Left ventricle myocardium superior (tissue), 1 donor: ENCODE measurements at regions not wholly inside any gene's neighbourhood (a gene's known extent, or its start where the extent isn't known, plus 50 kb on each side); places are given as distances from the start of the nearest gene placed in this dataset.
"Not testable (repeated sequence)": the region's sequence is repeated elsewhere in the genome, so short reads cannot be mapped to it uniquely, and the experiment has no call there.

ENCODE experiments used
- ATAC-seq: fragments of 200-7000 bp; cut with Tn5 transposase; one replicate; pipeline ENCODE4 v1.9.1; 2020; ENCODE audit warnings: mild to moderate bottlenecking, moderate library complexity
- DNase-seq: peaks from one replicate; pipeline ENCODE4 v3.0.0-alpha.2; 2020
- intact Hi-C: fragments of 100-400 bp; cut with micrococcal nuclease; formaldehyde crosslinking; loops from one replicate; pipeline ENCODE4 v1.11.0; 2022
- donor health status: DM: no; HTN: yes; CAD: no; lungs with severe emphysema.

DNA sequence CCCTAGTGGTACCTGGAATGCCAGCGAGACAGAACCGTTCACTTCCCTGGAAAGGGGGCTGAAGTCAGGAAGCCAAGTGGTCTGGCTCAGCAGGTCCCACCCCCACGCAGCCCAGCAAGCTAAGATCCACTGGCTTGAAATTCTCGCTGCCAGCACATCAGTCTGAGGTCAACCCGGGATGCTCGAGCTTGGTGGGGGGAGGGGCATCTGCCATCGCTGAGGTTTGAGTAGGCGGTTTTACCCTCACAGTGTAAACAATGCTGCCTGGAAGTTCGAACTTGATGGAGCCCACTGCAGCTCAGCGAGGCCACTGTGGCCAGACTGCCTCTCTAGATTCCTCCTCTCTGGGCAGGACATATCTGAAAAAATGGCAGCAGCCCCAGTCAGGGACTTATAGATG, 464.7 kb upstream of the TOM1L1 start:
- ATAC-seq (no peak), DNase-seq (no peak)
- intact Hi-C loops: no loop called here

DNA sequence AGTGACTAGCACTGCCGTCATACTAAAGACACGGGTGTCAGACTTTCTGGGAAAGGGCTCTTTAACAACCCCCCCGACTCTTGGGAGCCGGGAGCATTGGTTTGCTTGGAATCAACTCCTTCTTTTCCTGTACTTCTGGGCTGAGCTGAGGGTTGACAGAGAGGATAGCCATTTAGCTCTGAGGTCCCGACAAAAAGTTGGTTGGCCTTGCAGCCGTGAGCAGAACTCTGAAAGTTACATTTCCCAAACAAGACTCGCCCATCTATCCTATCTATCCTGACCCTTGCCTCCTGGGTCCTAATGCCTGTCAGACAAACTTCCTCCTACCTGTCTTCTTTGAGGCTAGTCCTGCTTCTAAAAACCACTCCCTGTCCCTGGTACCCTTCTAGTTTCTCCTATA, 460.8 kb upstream of the TOM1L1 start:
- ATAC-seq (no peak), DNase-seq (no peak)
- intact Hi-C loops: no loop called here

DNA sequence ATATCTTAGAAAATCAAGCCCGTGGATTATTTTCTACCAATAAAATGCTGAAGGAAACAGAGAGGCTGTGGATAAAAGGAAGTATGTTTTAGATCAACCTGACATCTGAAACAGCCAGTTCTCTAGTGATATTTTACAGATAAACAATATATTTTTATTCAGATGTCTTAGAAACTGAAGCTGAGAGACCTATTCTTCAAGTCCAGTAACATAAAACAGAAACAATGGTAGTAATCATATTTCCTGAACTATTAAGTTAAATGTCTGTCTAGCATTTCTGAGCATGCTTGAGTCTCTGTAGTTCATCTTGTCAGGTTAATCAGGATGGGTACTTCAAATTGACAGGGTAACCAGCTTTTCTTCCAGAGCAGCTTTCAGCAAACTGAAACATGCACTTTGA, 449.6 kb upstream of the TOM1L1 start:
- intact Hi-C loops: no loop called here
- ATAC-seq: no peak
- no peak for DNase-seq

DNA sequence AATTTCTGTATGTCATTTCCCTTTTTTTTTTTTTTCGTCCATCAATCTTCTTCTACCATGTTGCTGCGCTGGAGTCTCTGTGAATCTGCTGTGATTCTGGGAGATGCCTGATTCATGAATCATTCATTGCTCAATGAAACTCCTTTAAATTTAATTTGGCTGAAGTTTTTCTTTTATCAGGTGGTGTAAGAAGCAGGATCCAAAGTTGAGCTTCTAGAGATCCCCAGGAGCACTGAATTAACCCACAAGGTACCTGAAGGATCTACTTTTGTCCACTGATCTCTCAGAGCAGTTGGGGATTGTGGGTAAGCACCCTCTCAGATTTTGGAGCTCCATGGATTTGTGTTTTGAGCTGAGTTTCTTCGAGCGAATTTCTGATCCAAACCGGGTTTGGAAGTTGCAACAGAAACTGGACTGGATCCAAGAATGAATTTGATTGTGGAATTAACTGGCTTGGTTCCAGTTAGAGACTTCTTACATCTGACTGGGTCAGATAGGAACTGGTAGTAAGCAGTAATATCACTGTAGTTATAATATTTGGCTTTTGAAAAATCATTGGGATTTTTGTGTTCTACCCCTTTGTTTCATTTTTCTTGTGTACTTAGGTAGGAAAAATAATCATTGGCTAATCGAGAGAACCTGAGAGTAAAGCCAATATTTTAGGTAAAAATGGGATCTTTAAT, 447.8 kb upstream of the TOM1L1 start:
- intact Hi-C loops: no loop called here
- DNase-seq: no peak
- ATAC-seq: peak; percentile 33

DNA sequence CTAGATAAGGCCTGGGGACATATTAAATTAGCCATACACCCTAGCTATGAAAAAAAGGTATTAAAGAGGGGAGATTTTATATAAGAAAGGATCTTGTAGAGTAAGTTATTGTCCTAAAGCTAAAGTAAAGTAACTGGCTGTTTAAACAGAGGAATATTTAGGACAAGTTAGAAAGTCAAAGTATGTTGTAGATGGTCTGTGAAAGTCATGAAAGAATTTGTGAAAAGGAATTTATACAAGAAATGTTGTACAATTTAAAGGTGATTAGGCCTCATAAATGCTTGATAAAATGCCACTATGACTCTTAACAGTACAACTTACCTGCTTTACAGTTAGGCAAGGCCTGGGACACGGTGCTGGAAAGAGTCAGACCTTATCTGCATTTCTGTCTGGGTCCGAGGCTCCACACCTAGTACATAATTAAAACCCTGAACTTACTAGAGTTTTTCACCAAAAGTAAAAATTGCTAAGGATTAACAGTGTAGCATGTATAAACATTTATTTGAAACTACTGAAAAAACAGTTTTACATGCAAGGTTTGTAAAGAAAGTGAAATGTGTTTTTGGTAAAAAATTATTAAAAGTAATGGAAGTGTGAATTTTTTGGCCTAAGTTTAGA, 445.3 kb upstream of the TOM1L1 start:
- ATAC-seq (no peak), DNase-seq (no peak)
- intact Hi-C loops: no loop called here

DNA sequence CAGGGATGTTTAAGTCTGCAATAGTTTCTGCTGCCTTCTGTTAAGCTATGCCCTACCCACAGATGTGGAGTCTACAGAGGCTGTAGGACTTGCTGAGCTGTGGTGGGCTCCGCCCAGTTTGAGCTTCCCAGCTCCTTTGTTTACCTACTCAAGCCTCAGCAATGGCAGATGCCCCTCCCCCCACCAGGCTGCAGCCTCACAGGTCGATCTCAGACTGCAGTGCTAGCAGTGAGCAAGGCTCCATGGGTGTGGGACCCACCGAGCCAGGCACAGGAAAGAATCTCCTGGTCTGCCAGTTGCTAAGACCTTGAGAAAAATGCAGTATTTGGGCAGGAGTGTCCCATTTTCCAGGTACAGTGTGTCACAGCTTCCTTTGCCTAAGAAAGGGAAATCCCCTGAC, 435.2 kb upstream of the TOM1L1 start:
- intact Hi-C loops, DNase-seq, ATAC-seq: not testable (repeated sequence)

DNA sequence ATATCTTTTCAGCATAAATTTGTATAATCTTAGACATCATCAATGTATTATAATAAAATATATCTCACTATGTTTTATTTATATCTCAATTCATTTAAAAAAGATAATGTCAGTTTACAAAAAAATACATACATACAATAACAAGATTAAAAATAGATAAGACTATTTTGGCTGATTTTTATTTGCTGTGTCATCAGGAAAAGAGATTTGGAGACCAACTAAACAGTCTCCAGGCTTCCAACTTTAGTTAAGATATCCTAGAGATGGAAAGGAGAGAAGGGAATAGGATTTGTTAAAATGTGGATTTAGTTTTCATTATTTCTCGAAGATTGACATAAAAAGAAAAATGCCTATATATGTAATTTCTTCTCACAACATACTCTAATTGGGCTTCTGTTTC, 433.8 kb upstream of the TOM1L1 start:
- ATAC-seq: no peak
- intact Hi-C loops: no loop called here
- DNase-seq: no peak

DNA sequence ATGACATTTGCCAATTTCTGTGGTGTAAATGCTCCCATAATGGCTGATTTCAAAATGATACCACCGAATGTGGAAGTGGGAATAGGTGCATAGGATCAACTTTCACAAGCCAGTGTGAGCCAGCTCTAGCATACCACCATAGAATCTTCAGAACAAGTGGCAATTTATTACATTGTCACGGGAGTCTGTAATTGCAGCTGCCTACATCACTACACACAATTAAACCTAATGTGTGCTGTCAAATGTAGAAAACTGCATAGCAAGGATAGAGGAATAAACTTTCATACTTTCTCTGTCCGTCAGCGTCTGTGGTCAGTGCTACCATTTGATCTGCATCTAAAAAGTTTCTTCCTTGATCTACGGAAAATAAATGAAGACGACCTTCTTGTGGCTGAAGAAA, 417.8 kb upstream of the TOM1L1 start:
- intact Hi-C loops: no loop called here
- no peak for DNase-seq
- ATAC-seq: no peak

DNA sequence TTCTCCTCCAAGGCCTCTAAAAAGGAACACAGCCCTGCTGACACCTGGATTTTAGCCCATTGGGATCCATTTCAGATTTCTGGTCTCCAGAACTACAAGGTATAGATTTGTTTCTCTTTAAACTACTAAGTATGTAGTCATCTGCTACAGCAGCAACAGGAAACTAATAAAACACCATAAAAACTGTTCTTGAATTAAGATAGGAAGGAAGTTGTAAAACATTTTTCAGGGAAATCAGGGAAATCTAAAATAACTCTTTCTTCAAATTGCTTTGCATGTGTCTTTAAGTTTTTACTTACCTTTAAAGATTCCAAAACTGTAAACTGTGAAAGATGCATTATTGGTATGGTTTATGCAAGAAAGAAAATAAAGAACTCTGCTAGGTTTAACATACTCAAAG, 407.0 kb upstream of the TOM1L1 start:
- DNase-seq (no peak), ATAC-seq (no peak)
- intact Hi-C loops: no loop called here

DNA sequence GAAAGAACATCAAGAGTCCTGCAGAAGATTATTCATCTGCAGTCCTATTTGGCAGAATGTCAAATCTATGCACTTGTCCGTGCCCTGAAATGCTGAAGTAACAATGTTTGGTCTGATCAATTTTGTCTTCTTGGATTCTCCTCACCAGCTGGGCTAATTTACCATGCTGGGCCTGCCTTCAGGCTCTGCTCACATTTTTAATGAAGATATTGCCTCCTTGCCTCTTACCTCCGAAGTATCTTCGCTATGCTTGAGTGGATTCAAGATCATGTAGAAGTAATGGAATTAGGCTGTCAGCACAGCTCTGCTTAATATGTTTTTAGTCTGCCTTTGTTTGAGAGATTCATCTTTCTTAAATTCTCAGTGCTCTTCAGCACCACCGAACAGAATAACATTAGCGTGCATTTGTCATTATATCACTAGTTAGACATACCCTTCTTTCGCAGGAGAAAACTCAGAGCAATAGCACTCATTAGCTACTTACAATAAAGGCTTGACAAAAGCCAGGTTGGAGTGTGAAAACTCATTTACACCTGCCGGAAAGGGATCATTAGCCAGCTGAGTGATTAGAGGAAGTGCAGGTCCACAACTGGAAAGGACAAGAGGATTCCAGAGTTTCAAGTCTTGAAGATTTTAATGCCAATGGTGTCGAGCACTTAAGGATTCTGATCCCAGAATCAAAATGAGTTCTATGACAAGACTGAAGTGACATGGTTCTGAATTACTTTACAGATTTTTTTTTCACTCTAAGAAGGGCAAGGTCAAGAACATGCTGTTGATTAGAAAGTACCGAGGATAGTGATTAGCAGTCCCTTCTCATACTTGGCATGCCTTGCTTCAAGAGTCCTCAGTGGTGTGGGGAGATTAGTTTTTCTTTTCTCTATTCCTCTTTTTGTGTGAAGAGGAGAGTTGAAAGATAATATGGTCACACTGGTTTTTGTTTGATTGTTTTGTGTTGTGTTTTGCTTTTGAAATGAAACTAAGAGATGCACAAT, 405.6 kb upstream of the TOM1L1 start:
- ATAC-seq (no peak), DNase-seq (no peak)
- intact Hi-C loops: no loop called here

DNA sequence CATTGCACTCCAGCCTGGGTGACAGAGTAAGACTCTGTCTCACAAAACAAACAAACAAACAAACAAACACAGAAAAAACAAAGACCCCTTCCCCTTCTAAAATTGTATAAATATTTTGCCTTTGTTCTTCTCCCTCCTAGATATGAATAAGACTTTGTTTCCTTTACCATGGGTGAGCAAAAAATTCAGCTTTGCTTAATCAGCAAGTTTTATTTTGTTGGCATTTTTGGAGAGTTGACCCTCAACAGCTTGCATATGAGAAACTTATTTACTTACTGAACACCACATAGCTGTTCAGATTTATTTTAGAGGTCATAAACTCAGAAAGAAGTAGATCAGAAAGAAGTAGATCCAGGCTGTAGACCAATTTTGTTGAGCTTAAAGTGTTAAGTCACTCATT, 395.2 kb upstream of the TOM1L1 start:
- DNase-seq: no peak
- no peak for ATAC-seq
- intact Hi-C loops: no loop called here

DNA sequence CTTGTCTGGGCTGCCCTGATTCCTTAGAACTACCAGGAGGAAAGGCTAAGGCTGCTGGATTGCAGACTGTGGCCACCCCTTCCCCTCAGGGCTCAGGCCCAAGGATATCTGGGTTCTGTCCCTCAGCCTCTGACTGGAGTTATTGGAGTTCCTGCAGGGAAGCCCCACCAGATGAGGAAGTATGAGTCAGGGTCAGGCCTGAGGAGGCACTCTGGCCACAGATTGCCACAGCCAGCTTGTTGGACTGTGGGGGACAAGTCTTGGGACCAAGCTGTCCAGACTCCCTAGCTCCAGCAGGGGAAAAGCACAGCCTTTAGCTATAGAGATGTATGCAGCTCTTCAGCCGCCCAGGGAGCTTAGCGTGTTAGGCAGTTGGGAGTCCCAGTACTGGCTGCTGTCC, 381.9 kb upstream of the TOM1L1 start:
- ATAC-seq: no peak
- DNase-seq: no peak
- intact Hi-C loops: no loop called here

DNA sequence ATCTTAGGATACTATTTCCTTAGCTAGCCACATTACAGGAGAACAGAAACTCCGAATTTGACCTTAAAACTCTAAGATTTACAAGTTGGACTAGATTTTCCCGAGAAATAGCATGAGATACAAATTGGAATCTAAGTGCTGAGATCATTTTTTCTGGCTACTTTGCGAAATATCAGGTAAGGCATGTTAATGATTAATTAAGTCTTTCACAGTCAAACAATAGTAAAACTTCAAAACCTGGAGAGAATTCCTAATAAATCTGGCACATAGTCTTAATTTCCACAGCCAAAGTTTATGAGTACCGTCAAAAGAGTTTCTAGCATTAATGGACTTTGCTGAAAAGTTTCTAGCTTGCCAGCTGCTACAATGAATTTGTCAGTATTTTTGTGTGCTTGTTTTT, 379.5 kb upstream of the TOM1L1 start:
- intact Hi-C loops: no loop called here
- ATAC-seq (no peak), DNase-seq (no peak)

DNA sequence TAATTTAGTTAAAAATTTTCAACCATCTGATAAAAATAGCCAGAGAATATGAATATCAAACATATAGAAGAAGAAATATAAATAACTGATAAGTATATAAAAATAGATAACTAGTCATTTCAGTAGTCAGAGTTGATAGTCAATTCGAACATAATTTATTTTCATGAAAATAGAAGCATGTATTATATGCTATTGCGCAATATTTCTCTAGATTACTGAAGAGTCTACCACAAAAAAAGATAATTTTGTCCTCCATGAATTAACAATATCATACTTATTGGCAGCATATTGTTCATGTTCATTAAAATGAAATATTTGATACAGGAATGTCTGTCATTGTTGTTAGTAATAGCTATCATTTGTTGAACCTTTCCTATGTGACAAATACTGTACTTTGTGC, 376.2 kb upstream of the TOM1L1 start:
- DNase-seq: no peak
- intact Hi-C loops: no loop called here
- no peak for ATAC-seq

DNA sequence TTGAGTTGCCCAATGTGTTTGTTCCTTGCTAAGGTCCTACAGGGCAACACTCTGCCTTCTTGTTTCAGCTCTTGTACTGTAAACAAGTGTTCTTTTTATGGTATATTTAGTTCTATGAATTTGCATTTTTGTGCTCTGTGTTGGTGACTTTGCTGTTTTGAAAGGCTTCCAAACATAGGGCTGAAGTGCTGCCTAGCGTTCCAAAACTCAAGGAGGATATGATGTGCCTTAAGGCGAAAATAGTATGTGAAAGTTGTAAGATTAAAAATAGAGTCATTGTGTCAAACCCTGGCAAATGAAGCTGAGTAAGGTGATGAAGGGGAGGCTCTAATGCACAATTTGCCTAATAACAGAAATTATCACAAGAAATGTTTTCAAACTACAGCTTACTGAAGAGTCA, 372.7 kb upstream of the TOM1L1 start:
- intact Hi-C loops: no loop called here
- ATAC-seq: no peak
- no peak for DNase-seq

DNA sequence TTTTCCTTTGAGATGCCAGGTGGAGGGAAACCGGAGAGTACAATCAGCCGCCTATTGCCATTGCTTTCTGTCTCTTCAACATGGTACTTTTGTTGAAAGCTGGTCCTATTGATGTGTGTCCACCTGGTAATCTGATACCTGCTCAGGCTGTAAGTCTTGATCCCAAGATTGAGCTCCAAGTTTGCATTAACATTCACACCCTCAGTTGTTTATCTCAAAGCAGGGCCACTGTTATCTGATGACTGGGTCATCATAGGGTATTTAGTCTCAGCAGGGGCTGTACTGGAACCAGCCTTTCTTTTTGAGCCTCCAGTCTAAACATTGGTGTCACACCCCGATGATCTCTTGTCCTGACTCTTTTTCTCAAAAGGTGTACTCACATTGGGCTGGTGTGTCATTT, 370.3 kb upstream of the TOM1L1 start:
- DNase-seq: no peak
- no peak for ATAC-seq
- intact Hi-C loops: no loop called here

DNA sequence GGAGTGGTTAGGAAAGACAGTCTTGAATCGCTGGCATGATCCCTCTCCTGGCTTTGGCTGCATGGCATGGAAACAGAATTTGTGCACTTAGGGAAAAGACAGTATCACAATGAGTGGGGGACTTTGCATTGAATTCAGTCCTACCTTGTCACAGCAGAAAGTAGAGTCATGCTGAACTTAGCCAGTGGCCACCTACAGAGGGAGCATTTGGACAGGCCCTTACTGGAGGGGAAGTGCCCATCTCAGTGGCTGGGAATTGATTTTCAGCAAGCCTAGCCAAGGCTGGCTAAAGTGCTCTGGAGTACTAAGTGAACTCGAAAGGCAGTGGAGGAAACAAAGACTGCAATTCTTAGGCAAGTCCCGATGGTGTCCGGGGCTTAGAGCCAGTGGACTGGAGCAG, 364.3 kb upstream of the TOM1L1 start:
- intact Hi-C loops: no loop called here

DNA sequence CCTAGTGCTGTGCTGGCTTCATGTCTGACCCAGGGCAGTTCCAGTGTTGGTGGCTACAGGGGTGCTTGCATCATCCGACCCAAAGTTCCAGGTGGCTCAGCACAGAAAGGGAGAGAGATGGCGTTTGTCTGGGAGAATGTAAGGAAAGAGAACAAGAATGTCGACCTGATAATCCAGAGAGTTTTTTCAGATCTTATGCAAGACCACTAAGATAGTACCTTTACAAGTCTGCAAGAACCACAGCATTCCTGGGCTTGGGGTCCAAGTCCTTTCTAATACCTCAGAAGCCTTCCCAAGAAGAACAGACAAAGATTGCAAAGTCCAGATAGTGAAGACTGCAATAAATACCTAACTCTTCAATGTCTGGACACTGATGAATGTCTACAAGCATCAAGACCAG, 363.0 kb upstream of the TOM1L1 start:
- ATAC-seq (no peak), DNase-seq (no peak)
- intact Hi-C loops: no loop called here

More for the DNA sequence above, 364.3 kb upstream of the TOM1L1 start:
- no peak for ATAC-seq
- no peak for DNase-seq

DNA sequence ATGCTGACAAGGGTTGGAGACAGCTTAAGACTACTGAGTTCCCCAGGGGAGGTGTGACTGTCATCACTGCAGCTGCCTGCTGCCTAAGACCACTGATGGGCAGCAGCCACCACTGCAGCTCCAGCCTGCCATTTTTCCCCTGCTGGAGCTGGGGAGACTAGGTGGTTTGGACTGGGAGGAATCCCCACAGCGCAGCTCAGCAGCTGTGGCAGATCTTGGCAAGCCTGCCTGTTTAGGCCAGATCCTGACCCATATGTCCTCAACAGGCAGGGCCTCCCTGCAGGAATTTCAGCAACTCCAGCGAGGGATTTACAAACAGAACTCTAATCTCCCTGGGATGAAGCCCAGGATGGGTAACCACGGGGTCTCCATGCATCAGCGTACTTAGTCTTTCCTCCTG, 356.4 kb upstream of the TOM1L1 start:
- DNase-seq (peak; percentile 30), ATAC-seq (no peak)
- intact Hi-C loops: no loop called here

DNA sequence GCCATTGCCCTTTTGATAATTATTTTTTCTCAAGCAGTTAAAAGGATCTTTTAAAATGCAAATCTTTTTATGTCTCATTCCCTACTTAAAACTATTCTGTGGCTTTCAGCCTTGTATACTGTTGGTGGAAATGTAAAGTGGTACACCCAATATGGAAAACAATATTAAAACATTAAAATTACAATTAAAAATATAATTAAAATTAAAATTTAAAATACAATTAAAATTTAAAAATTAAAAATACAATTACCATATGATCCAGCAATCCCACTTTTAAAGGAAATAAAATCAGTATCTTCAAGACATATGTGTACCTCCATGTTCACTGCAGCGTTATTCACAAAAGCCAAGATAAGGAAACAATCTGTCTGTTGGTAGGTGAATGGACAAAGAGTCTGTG, 340.8 kb upstream of the TOM1L1 start:
- intact Hi-C loops: no loop called here
- no peak for DNase-seq
- ATAC-seq: no peak
